ENCODE measurements at regions not wholly inside any gene's neighbourhood (a gene's known extent, or its start where the extent isn't known, plus 50 kb on each side); places are given as distances from the start of the nearest gene placed in this dataset.

GRCh38 chr3:107884719-107885460 is 205.9 kb downstream of the CD47 start:
- no peak for TF ChIP-seq CTCF (IDR thresholded peaks at IDR 0.05)
- no peak for TF ChIP-seq POLR2A (IDR thresholded peaks at IDR 0.05)

Data from esophagus squamous epithelium (tissue), 4 donors.